OCI-LY1 (cell line): ENCODE measurements at regions not wholly inside any gene's neighbourhood (a gene's known extent, or its start where the extent isn't known, plus 50 kb on each side); places are given as distances from the start of the nearest gene placed in this dataset.

Experiments used
- EZH2 ChIP-seq: fragments of 200-600 bp; sonication (generic), shearing (Covaris generic); IDR thresholded peaks from 2 replicates; pipeline ENCODE4 v1.8.0; 2017; ENCODE audit warnings: borderline replicate concordance, mixed run types, mild to moderate bottlenecking, antibody characterized with exemption, low read length, moderate library complexity, mixed read lengths
- TF ChIP-seq, protein P1 (sequence below): fragments of 200-600 bp; sonication (generic), shearing (Covaris generic); IDR thresholded peaks from 2 replicates; pipeline ENCODE4 v1.5.1; 2017; ENCODE audit warnings: mild to moderate bottlenecking, antibody characterized with exemption, low read length, moderate library complexity, mixed read lengths

DNA sequence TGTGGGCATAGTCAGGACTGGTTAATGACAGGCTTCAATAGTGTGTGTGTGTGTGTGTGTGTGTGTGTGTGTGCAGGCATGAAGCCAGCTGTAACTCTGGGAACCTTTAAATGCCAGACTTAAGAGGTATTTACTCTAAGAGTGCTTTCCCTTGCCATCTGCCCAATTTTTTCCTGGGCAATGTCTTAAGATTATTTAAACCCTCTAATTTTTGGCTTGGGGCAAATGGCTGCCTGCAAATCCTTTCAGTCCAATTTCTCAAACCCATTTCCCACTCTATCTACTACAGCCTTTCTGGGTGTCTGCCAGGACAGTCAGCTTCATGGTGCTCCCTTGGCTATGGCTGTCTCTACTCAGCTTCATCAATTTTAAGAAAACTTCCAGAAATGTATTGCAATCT is 62.6 kb upstream of the C1GALT1 start:
- TF ChIP-seq, protein P1, sequence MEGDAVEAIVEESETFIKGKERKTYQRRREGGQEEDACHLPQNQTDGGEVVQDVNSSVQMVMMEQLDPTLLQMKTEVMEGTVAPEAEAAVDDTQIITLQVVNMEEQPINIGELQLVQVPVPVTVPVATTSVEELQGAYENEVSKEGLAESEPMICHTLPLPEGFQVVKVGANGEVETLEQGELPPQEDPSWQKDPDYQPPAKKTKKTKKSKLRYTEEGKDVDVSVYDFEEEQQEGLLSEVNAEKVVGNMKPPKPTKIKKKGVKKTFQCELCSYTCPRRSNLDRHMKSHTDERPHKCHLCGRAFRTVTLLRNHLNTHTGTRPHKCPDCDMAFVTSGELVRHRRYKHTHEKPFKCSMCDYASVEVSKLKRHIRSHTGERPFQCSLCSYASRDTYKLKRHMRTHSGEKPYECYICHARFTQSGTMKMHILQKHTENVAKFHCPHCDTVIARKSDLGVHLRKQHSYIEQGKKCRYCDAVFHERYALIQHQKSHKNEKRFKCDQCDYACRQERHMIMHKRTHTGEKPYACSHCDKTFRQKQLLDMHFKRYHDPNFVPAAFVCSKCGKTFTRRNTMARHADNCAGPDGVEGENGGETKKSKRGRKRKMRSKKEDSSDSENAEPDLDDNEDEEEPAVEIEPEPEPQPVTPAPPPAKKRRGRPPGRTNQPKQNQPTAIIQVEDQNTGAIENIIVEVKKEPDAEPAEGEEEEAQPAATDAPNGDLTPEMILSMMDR: no peak
- no peak for TF ChIP-seq EZH2
